ENCODE measurements at regions not wholly inside any gene's neighbourhood (a gene's known extent, or its start where the extent isn't known, plus 50 kb on each side); places are given as distances from the start of the nearest gene placed in this dataset.

GRCh38 chr12:92641291-92641690 lies 61.5 kb upstream of the PLEKHG7 start:
- H3K4me1 ChIP-seq (ENCODE audit: control insufficient read depth, insufficient read depth, low read length), result no peaks in the 10 kb centered on the region
- intact Hi-C loops (cut with micrococcal nuclease), result no loop called here
- Mint-ChIP-seq H3K4me3 (no peak overlapping the region), H3K27ac (no peak overlapping the region), H3K27me3 (ENCODE audit: low read depth in 2 of 2) (peaks cover 0 to 7% of the 10 kb centered on the region in 2 donors), H3K9me3 (no peaks in the 10 kb centered on the region), H3K4me1 (no peaks in the 10 kb centered on the region), H3K36me3 (no peaks in the 10 kb centered on the region)
- 100% methylated on average over 1 of the region's 1 CpG for WGBS (ENCODE audit: insufficient coverage)
- H3K27me3 ChIP-seq (ENCODE audit: control insufficient read depth, insufficient read depth, low read length), result no peaks in the 10 kb centered on the region
- no peak overlapping the region for H3K27ac ChIP-seq (ENCODE audit: low read length)
- H3K9me3 ChIP-seq (ENCODE audit: control insufficient read depth, insufficient read depth, low read length), result no peaks in the 10 kb centered on the region
- no peaks in the 10 kb centered on the region for H3K36me3 ChIP-seq (ENCODE audit: control insufficient read depth, insufficient read depth, low read length)
- no peak overlapping the region for H3K4me3 ChIP-seq (ENCODE audit: low read length)
- TF ChIP-seq, protein P1, sequence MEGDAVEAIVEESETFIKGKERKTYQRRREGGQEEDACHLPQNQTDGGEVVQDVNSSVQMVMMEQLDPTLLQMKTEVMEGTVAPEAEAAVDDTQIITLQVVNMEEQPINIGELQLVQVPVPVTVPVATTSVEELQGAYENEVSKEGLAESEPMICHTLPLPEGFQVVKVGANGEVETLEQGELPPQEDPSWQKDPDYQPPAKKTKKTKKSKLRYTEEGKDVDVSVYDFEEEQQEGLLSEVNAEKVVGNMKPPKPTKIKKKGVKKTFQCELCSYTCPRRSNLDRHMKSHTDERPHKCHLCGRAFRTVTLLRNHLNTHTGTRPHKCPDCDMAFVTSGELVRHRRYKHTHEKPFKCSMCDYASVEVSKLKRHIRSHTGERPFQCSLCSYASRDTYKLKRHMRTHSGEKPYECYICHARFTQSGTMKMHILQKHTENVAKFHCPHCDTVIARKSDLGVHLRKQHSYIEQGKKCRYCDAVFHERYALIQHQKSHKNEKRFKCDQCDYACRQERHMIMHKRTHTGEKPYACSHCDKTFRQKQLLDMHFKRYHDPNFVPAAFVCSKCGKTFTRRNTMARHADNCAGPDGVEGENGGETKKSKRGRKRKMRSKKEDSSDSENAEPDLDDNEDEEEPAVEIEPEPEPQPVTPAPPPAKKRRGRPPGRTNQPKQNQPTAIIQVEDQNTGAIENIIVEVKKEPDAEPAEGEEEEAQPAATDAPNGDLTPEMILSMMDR (IDR thresholded peaks at IDR 0.05), result no peak
- ATAC-seq, result no peak
- no peak for DNase-seq

- H3K27ac ChIP-seq (ENCODE audit: low read length), result no peak overlapping the region
- no peaks in the 10 kb centered on the region for H3K4me1 Mint-ChIP-seq
- H3K4me3 ChIP-seq (ENCODE audit: low read length), result no peak overlapping the region
- H3K27ac Mint-ChIP-seq, result no peak overlapping the region
- H3K4me3 Mint-ChIP-seq, result no peak overlapping the region
- TF ChIP-seq, protein P1 (IDR thresholded peaks at IDR 0.05), result no peak
- H3K27me3 ChIP-seq (ENCODE audit: control insufficient read depth, insufficient read depth, low read length), result no peaks in the 10 kb centered on the region
- H3K36me3 Mint-ChIP-seq, result no peaks in the 10 kb centered on the region
- H3K9me3 Mint-ChIP-seq, result no peaks in the 10 kb centered on the region
- H3K4me1 ChIP-seq (ENCODE audit: control insufficient read depth, insufficient read depth, low read length), result no peaks in the 10 kb centered on the region
- H3K27me3 Mint-ChIP-seq (ENCODE audit: low read depth in 2 of 2), result peaks cover 0 to 7% of the 10 kb centered on the region in 2 donors
- no peaks in the 10 kb centered on the region for H3K9me3 ChIP-seq (ENCODE audit: control insufficient read depth, insufficient read depth, low read length)
- DNase-seq (no peak), ATAC-seq (no peak)
- intact Hi-C loops (cut with micrococcal nuclease), result no loop called here
- no peaks in the 10 kb centered on the region for H3K36me3 ChIP-seq (ENCODE audit: control insufficient read depth, insufficient read depth, low read length)
Observed at GRCh38 chr12:92640691-92641090, 62.1 kb upstream of the PLEKHG7 start.

- Mint-ChIP-seq H3K9me3 (no peaks in the 10 kb centered on the region), H3K27ac (no peak overlapping the region), H3K36me3 (no peaks in the 10 kb centered on the region), H3K4me1 (no peaks in the 10 kb centered on the region), H3K27me3 (ENCODE audit: low read depth in 2 of 2) (peaks cover 0 to 7% of the 10 kb centered on the region in 2 donors), H3K4me3 (no peak overlapping the region)
- DNase-seq, result no peak
- Histone ChIP-seq H3K27me3 (ENCODE audit: control insufficient read depth, insufficient read depth, low read length) (no peaks in the 10 kb centered on the region), H3K9me3 (ENCODE audit: control insufficient read depth, insufficient read depth, low read length) (no peaks in the 10 kb centered on the region), H3K4me1 (ENCODE audit: control insufficient read depth, insufficient read depth, low read length) (no peaks in the 10 kb centered on the region), H3K36me3 (ENCODE audit: control insufficient read depth, insufficient read depth, low read length) (no peaks in the 10 kb centered on the region), H3K27ac (ENCODE audit: low read length) (no peak overlapping the region), H3K4me3 (ENCODE audit: low read length) (no peak overlapping the region)
- TF ChIP-seq, protein P1 (IDR thresholded peaks at IDR 0.05), result no peak
- intact Hi-C loops (cut with micrococcal nuclease), result no loop called here
- ATAC-seq, result no peak
Observed at GRCh38 chr12:92639017-92639416, 63.8 kb upstream of the PLEKHG7 start.

- intact Hi-C loops (cut with micrococcal nuclease), result no loop called here
- Histone ChIP-seq H3K4me1 (ENCODE audit: control insufficient read depth, insufficient read depth, low read length) (no peaks in the 10 kb centered on the region), H3K36me3 (ENCODE audit: control insufficient read depth, insufficient read depth, low read length) (no peaks in the 10 kb centered on the region), H3K27me3 (ENCODE audit: control insufficient read depth, insufficient read depth, low read length) (no peaks in the 10 kb centered on the region), H3K9me3 (ENCODE audit: control insufficient read depth, insufficient read depth, low read length) (no peaks in the 10 kb centered on the region), H3K4me3 (ENCODE audit: low read length) (no peak overlapping the region), H3K27ac (ENCODE audit: low read length) (no peak overlapping the region)
- no peaks in the 10 kb centered on the region for H3K36me3 Mint-ChIP-seq
- DNase-seq (no peak), ATAC-seq (no peak)
- no peak overlapping the region for H3K4me3 Mint-ChIP-seq
- H3K9me3 Mint-ChIP-seq, result no peaks in the 10 kb centered on the region
- no peak overlapping the region for H3K27ac Mint-ChIP-seq
- TF ChIP-seq, protein P1 (IDR thresholded peaks at IDR 0.05), result no peak
- H3K27me3 Mint-ChIP-seq (ENCODE audit: low read depth in 2 of 2), result peaks cover 3 to 4% of the 10 kb centered on the region in 2 donors
- 96% methylated on average over 2 of the region's 2 CpGs for WGBS (ENCODE audit: insufficient coverage)
- H3K4me1 Mint-ChIP-seq, result no peaks in the 10 kb centered on the region
Observed at GRCh38 chr12:92634730-92635129, 68.1 kb upstream of the PLEKHG7 start.

Data from natural killer cell (primary cell).